NCI-H774 (cell line): ENCODE measurements at regions not wholly inside any gene's neighbourhood (a gene's known extent, or its start where the extent isn't known, plus 50 kb on each side); places are given as distances from the start of the nearest gene placed in this dataset.
"Not testable (repeated sequence)": the region's sequence is repeated elsewhere in the genome, so short reads cannot be mapped to it uniquely, and the experiment has no call there.

Source experiments
- DNase-seq: peaks from one replicate; lab custom pipeline; 2025; lab: John Stamatoyannopoulos, UW

- no peak for DNase-seq
These were observed 272.5 kb upstream of the NCKAP5 start for GRCh38 chr2:133840761-133841160.

- DNase-seq, result no peak
These were observed 273.6 kb upstream of the NCKAP5 start for GRCh38 chr2:133841900-133842299.

GRCh38 chr2:133842446-133842845 is 274.2 kb upstream of the NCKAP5 start:
- no peak for DNase-seq

- DNase-seq, result no peak
These were observed 274.8 kb upstream of the NCKAP5 start for GRCh38 chr2:133843091-133843490.

- no peak for DNase-seq
These were observed 275.3 kb upstream of the NCKAP5 start for GRCh38 chr2:133843551-133843950.

- DNase-seq, result peak; percentile 54
These were observed 276.1 kb upstream of the NCKAP5 start for GRCh38 chr2:133844214-133844892.

- no peak for DNase-seq
These were observed 278.2 kb upstream of the NCKAP5 start for GRCh38 chr2:133846476-133846875.

- DNase-seq, result no peak
These were observed 279.3 kb upstream of the NCKAP5 start for GRCh38 chr2:133847591-133847990.

- no peak for DNase-seq
These were observed 279.9 kb upstream of the NCKAP5 start for GRCh38 chr2:133848111-133848649.

- DNase-seq, result no peak
These were observed 281.1 kb upstream of the NCKAP5 start for GRCh38 chr2:133849341-133849740.

GRCh38 chr2:133854603-133855200 is 286.4 kb upstream of the NCKAP5 start:
- DNase-seq, result no peak

GRCh38 chr2:133855526-133855925 is 287.3 kb upstream of the NCKAP5 start:
- no peak for DNase-seq

- no peak for DNase-seq
These were observed 288.4 kb upstream of the NCKAP5 start for GRCh38 chr2:133856678-133857077.

GRCh38 chr2:133859578-133859977 is 291.3 kb upstream of the NCKAP5 start:
- no peak for DNase-seq

- no peak for DNase-seq
These were observed 294.2 kb upstream of the NCKAP5 start for GRCh38 chr2:133862400-133862977.

- no peak for DNase-seq
These were observed 295.0 kb upstream of the NCKAP5 start for GRCh38 chr2:133863106-133863800.

- DNase-seq, result no peak
These were observed 296.9 kb upstream of the NCKAP5 start for GRCh38 chr2:133865141-133865540.

GRCh38 chr2:133867166-133867565 is 298.9 kb upstream of the NCKAP5 start:
- DNase-seq, result no peak

- DNase-seq, result no peak
These were observed 303.4 kb upstream of the NCKAP5 start for GRCh38 chr2:133871545-133872209.

GRCh38 chr2:133878326-133878725 is 310.1 kb upstream of the NCKAP5 start:
- DNase-seq, result no peak

- no peak for DNase-seq
These were observed 311.4 kb upstream of the NCKAP5 start for GRCh38 chr2:133879703-133880102.

GRCh38 chr2:133882159-133882558 is 313.9 kb upstream of the NCKAP5 start:
- DNase-seq, result not testable (repeated sequence)
